Astrocyte of the cerebellum (primary cell): ENCODE measurements at regions not wholly inside any gene's neighbourhood (a gene's known extent, or its start where the extent isn't known, plus 50 kb on each side); places are given as distances from the start of the nearest gene placed in this dataset.

Experiments
- DNase-seq: peaks from one replicate; pipeline ENCODE4 v3.0.0-alpha.2; 2011; ENCODE audit warnings: low read depth
- H3K4me3 ChIP-seq: 2 replicates; pipeline ENCODE4 v1.5.1; 2011; ENCODE audit warnings: mild to moderate bottlenecking, low read depth, low read length, moderate library complexity
- in situ Hi-C: cut with HindIII; loops from 2 replicates; pipeline ENCODE4 v1.10.0; 2017; ENCODE audit warnings: low sequenced_read_pairs
- TF ChIP-seq, protein P1 (sequence below): IDR thresholded peaks from 2 replicates; pipeline ENCODE4 v1.5.1; 2012; ENCODE audit warnings: low read length, low read depth, moderate library complexity, mild to moderate bottlenecking; ENCODE audit errors: missing control alignments

DNA sequence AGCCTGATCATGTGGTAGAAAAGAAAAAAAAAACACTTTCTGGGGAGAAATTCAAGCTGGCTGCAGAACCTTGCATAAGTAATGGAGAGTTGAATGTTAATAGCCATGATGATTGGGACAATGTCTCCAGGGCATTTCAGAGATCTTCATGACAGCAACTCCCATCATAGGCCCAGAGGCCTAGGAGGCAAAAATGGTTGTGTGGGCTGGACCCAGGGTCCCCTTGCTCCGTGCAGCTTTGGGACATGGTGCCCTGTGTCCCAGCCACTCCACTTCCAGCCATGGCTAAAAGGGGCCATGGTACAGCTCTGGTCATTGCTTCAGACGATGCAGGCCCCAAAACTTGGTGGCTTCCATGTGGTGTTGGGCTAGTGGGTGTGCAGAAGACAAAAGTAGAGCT is 1170.9 kb downstream of the C4orf33 start:
- H3K4me3 ChIP-seq: no peak overlapping the region
- no peak for DNase-seq
- TF ChIP-seq, protein P1, sequence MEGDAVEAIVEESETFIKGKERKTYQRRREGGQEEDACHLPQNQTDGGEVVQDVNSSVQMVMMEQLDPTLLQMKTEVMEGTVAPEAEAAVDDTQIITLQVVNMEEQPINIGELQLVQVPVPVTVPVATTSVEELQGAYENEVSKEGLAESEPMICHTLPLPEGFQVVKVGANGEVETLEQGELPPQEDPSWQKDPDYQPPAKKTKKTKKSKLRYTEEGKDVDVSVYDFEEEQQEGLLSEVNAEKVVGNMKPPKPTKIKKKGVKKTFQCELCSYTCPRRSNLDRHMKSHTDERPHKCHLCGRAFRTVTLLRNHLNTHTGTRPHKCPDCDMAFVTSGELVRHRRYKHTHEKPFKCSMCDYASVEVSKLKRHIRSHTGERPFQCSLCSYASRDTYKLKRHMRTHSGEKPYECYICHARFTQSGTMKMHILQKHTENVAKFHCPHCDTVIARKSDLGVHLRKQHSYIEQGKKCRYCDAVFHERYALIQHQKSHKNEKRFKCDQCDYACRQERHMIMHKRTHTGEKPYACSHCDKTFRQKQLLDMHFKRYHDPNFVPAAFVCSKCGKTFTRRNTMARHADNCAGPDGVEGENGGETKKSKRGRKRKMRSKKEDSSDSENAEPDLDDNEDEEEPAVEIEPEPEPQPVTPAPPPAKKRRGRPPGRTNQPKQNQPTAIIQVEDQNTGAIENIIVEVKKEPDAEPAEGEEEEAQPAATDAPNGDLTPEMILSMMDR: no peak
- in situ Hi-C loops: no loop called here

DNA sequence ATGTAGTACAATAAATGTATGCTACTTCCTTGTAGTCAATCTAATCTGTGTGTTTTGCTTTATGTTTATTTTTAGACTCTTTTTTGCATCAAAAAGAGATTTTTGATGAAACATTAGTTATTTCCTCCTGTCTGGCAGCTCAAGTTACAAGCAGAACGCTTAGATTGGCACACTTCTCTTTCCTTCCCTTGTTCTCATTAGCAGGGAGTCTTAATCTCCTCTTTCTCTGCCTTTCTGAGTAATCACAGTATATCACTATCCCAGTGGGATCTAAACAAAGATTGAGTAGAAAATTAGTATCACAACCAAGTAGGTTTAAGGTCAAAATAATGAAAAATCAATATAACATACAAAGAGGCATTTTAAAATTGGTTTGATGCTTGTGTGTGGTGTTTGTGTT is 1192.6 kb downstream of the C4orf33 start:
- in situ Hi-C loops: no loop called here
- TF ChIP-seq, protein P1: no peak
- no peak overlapping the region for H3K4me3 ChIP-seq
- DNase-seq: no peak

DNA sequence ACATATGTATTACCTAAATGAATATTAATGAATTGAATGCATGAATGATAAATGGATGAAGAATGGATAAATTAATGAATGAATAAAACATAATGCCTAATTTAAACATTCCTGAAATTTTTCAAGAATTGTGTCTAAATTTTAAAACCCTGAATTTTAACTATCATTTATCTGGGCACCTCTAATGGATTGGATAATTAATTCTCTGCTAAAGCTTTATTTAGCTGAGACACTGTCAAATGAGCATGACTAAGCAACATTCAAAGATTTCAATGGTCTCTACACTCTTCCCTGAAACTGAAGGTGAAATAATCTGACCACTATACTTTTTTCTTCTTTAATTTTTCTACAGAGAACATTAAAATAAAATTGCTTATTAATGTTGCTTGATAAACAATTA is 1197.7 kb downstream of the C4orf33 start:
- in situ Hi-C loops: no loop called here
- TF ChIP-seq, protein P1: no peak
- no peak overlapping the region for H3K4me3 ChIP-seq
- DNase-seq: no peak

DNA sequence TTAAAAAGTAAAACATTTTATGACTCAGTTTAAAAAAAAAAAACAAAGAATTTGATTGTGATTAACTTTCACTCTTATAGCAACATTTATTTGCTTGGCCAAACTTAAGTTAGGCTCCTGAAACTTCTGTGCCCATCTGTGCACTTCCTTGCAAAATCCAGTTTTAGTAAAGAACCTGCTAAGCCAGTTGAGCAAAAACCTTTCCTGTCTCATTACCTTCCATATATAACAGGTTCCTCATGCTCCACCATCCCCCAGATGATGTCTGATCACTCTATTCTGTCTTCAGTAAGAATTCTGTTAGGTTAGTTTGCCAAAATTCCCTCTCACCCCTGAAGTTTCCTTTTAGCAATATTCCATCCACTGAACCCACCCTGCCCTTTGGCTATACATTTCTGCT is 1200.5 kb downstream of the C4orf33 start:
- TF ChIP-seq, protein P1: no peak
- DNase-seq: no peak
- no peak overlapping the region for H3K4me3 ChIP-seq
- in situ Hi-C loops: no loop called here

DNA sequence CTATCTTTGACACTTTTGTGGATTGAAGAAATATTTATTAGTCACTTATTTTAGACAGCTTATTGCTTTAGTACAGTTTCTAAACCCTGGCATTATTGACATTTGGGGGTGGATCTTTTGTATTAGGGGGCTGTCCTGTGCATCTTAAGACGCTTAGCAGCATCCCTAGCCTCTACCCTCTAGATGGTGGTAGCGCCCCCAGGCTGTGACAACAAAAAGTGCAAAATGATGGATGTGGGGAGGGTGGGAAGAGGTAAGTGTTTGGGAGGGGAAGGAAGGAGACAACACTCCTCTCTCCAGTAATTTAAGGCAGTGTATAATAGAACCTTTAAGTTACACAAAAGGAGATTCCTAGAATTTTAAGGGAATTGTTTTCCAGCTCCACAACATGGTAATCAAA is 1210.6 kb downstream of the C4orf33 start:
- DNase-seq: no peak
- no peak overlapping the region for H3K4me3 ChIP-seq
- TF ChIP-seq, protein P1: no peak
- in situ Hi-C loops: no loop called here

DNA sequence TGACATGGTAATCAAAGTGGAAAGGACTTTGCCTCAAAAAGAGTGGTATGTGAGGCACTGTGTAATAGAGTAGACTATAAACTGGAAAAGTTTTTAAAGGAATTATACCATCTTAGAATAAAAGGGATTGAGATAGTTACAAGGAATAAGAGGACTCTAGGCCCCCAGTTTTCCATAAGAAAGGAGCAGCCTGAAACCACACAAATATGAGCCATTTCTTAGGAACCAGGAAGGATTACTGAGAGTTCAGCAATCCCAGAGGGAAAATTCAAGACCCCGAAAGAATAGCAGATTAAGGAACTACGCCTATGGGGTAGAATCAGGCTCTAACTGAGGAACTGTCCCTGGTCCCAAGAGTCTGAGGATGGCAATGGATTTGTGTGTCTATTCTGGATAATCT is 1213.3 kb downstream of the C4orf33 start:
- in situ Hi-C loops: no loop called here
- TF ChIP-seq, protein P1: no peak
- no peak overlapping the region for H3K4me3 ChIP-seq
- DNase-seq: no peak

DNA sequence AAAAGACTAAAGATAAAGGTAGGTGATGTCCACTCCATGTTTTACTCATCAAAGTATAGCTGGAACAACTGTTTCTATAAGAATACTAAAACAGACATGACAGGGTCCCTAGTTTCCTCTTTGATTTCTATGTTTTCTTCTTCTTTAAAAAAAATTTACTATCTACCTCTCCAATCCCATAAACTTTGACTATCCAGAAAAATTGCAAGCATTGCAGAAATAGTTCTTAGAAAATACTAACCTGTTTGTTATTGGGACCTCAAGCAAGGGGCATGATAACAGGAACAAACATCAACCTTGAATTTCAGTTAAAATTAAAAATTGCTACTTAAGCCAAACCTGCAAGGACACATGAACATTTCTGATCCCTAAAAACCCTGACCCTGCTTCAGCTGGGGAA is 1226.5 kb downstream of the C4orf33 start:
- H3K4me3 ChIP-seq: no peak overlapping the region
- TF ChIP-seq, protein P1: no peak
- DNase-seq: no peak
- in situ Hi-C loops: no loop called here
